B cell (primary cell): ENCODE measurements at regions not wholly inside any gene's neighbourhood (a gene's known extent, or its start where the extent isn't known, plus 50 kb on each side); places are given as distances from the start of the nearest gene placed in this dataset.

ENCODE experiments used
- CTCF ChIP-seq: fragments of 200-600 bp; IDR thresholded peaks from one replicate; pipeline ENCODE4 v1.8.0; 2022; ENCODE audit warnings: antibody characterized with exemption, mild to moderate bottlenecking
- EZH2 ChIP-seq: IDR thresholded peaks from 2 replicates; pipeline ENCODE4 v1.6.1; 2012; ENCODE audit warnings: borderline replicate concordance, low read depth, mild to moderate bottlenecking, moderate library complexity, low read length; ENCODE audit not compliant: insufficient read depth, poor library complexity, severe bottlenecking

GRCh38 chr13:76386321-76386720, 499.9 kb downstream of the KCTD12 start:
- TF ChIP-seq CTCF = no peak
- no peak for TF ChIP-seq EZH2
